H1 (cell line): ENCODE measurements at regions not wholly inside any gene's neighbourhood (a gene's known extent, or its start where the extent isn't known, plus 50 kb on each side); places are given as distances from the start of the nearest gene placed in this dataset.

Experiments used
- CBX8 ChIP-seq: fragments of 300-800, 300-1000 bp; sonication (generic); IDR thresholded peaks from 2 replicates; pipeline ENCODE4 v1.7.1; 2016; ENCODE audit warnings: low read depth, low read length, borderline replicate concordance
- CTCF ChIP-seq, 3 experiments: IDR thresholded peaks; 1 replicate in 2 of 3; 2 replicates in 1 of 3; pipeline versions ENCODE4 v1.5.1 to v1.6.1; 2011; ENCODE audit warnings: low read length in 3 of 3, mild to moderate bottlenecking in 3 of 3, inconsistent platforms in 2 of 3, low read depth in 1 of 3, moderate library complexity in 1 of 3; ENCODE audit not compliant: insufficient read depth in 1 of 3; ENCODE audit errors: control extremely low read depth in 1 of 3
- SIN3A ChIP-seq, 2 experiments: IDR thresholded peaks in 1 of 2; conservative IDR thresholded peaks in 1 of 2; 2 replicates each; pipeline ENCODE4 v1.6.1; 2011 to 2012; ENCODE audit warnings: low read length in 2 of 2, improper control_type of control experiment in 1 of 2, low read depth in 1 of 2, mild to moderate bottlenecking in 1 of 2
- SRF ChIP-seq: IDR thresholded peaks from 2 replicates; pipeline ENCODE4 v1.6.1; 2011; ENCODE audit warnings: mild to moderate bottlenecking, low read depth, low read length, moderate library complexity

- no peak for TF ChIP-seq CTCF (IDR thresholded peaks at IDR 0.05; ENCODE audit: control extremely low read depth in 1 of 3, insufficient read depth in 1 of 3, low read depth in 1 of 3, low read length in 3 of 3)
- no peak for TF ChIP-seq SIN3A (conservative IDR thresholded peaks at IDR 0.05 in 1 of 2, IDR thresholded peaks at IDR 0.05 in 1 of 2; ENCODE audit: low read depth in 1 of 2, low read length in 2 of 2)
- no peak for TF ChIP-seq SRF
- no peak for TF ChIP-seq CBX8
These were observed 1253.1 kb upstream of the MIR17HG start (continued) for GRCh38 chr13:90094357-90094756.
